Fibroblast of peridontal ligament (primary cell): ENCODE measurements at regions not wholly inside any gene's neighbourhood (a gene's known extent, or its start where the extent isn't known, plus 50 kb on each side); places are given as distances from the start of the nearest gene placed in this dataset.

Experiments
- DNase-seq: peaks from one replicate; pipeline ENCODE4 v3.0.0-alpha.2; 2010; ENCODE audit errors: extremely low read depth

- no peak for DNase-seq
These were observed 50.4 kb downstream of the ZBTB38 start for GRCh38 chr3:141418751-141419150.

- no peak for DNase-seq
These were observed 51.6 kb downstream of the ZBTB38 start for GRCh38 chr3:141419946-141420345.

GRCh38 chr3:141421186-141421585 is 52.9 kb downstream of the ZBTB38 start:
- DNase-seq, result no peak

- DNase-seq, result peak; percentile 51
These were observed 53.5 kb downstream of the ZBTB38 start for GRCh38 chr3:141421639-141422319.

GRCh38 chr3:141422961-141423582 is 54.8 kb downstream of the ZBTB38 start:
- DNase-seq, result no peak

- peak; percentile 57 for DNase-seq
These were observed 57.4 kb downstream of the ZBTB38 start for GRCh38 chr3:141425523-141426233.

- peak; percentile 64 for DNase-seq
These were observed 58.2 kb downstream of the ZBTB38 start for GRCh38 chr3:141426404-141427034.

GRCh38 chr3:141427764-141428163 is 59.1 kb upstream of the RASA2 start:
- DNase-seq, result no peak

GRCh38 chr3:141429371-141430035 is 57.3 kb upstream of the RASA2 start:
- DNase-seq, result no peak

- no peak for DNase-seq
These were observed 56.5 kb upstream of the RASA2 start for GRCh38 chr3:141430316-141430715.

GRCh38 chr3:141431411-141432378 is 55.1 kb upstream of the RASA2 start:
- DNase-seq, result no peak

GRCh38 chr3:141432904-141433303 is 53.9 kb upstream of the RASA2 start:
- DNase-seq, result no peak

GRCh38 chr3:141434255-141434654 is 52.6 kb upstream of the RASA2 start:
- no peak for DNase-seq

- DNase-seq, result no peak
These were observed 50.6 kb upstream of the RASA2 start for GRCh38 chr3:141436180-141436579.
